ENCODE measurements at regions not wholly inside any gene's neighbourhood (a gene's known extent, or its start where the extent isn't known, plus 50 kb on each side); places are given as distances from the start of the nearest gene placed in this dataset.

GRCh38 chrX:17913801-17914200 is 52.7 kb upstream of the RAI2 start:
- TF ChIP-seq YY1 (IDR thresholded peaks at IDR 0.05) (no peak), RAD21 (IDR thresholded peaks at IDR 0.05) (no peak), FOXA1 (IDR thresholded peaks at IDR 0.05) (no peak), ATF3 (IDR thresholded peaks at IDR 0.05) (no peak)
- peaks cover 0 to 4% (median 0%) of the 10 kb centered on the region in 4 donors for H3K4me1 ChIP-seq (ENCODE audit: control insufficient read depth in 4 of 4, insufficient read depth in 4 of 4, low read length in 3 of 4)
- no peak for DNase-seq (ENCODE audit: low spot score)
- H3K9me3 ChIP-seq (ENCODE audit: control insufficient read depth in 4 of 4, low read length in 3 of 4), result no peaks in the 10 kb centered on the region
- H3K4me3 ChIP-seq (ENCODE audit: low read depth in 1 of 3, low read length in 3 of 3), result no peak overlapping the region
- no peak overlapping the region for H3K9ac ChIP-seq (ENCODE audit: low read depth in 1 of 2, low read length in 2 of 2)
- no peaks in the 10 kb centered on the region for H3K36me3 ChIP-seq (ENCODE audit: control insufficient read depth in 4 of 4, insufficient read depth in 3 of 4, low read depth in 1 of 4, low read length in 3 of 4)
- H3K27ac ChIP-seq (ENCODE audit: low read depth in 1 of 2, low read length in 2 of 2), result no peak overlapping the region
- WGBS, result 92% methylated on average over 6 of the region's 6 CpGs
- no peaks in the 10 kb centered on the region for H3K27me3 ChIP-seq (ENCODE audit: control insufficient read depth in 4 of 4, insufficient read depth in 4 of 4, low read length in 3 of 4)
